HG03280 (cell line): ENCODE measurements at regions not wholly inside any gene's neighbourhood (a gene's known extent, or its start where the extent isn't known, plus 50 kb on each side); places are given as distances from the start of the nearest gene placed in this dataset.

Experiments used
- ATAC-seq: cut with Tn5 transposase; IDR thresholded peaks from one replicate; pipeline ENCODE4 v1.9.1; 2021; ENCODE audit warnings: mild to moderate bottlenecking, moderate library complexity; ENCODE audit not compliant: unreplicated experiment

GRCh38 chr16:86986809-86987487 lies 330.2 kb downstream of the C16orf95 start:
- no peak for ATAC-seq

- no peak for ATAC-seq
Observed at GRCh38 chr16:86987746-86988670, 329.2 kb downstream of the C16orf95 start.

DNA sequence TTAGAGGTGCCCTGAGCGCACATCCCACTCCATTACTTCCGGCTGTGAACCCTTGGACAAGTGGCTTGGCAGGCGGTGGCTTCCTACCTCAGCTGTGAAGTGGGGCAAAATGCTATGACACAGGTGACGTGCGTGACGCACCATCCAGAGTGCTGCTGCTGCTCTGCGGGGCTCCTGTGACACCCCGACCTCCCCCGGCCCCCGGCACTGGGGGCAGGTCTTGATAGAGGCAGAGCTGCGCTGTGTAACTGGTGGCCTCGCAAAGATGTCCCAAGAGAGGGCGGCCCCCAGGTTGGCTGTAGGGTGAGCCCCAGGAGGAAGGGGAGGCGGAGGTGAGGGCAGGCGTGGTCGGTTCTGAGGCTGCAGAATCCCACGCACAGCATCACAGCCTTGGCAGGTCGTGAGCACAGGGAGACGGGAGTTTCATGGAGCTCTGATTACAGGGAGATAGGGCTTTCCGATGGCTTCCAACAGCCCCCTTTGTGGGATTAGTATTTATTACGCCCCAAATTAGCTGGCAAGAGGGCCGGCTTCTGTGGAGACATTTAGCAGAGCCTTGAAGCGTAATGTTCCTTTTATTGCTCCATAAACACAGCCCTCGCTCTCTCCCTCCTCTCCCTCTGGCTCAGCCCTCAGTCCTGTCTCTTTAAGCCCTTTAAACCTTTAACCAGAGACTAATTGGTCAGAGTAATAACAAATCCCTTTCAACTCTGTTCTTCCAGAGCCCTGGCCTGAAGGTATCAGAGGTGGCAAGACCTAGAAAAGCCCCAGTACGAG lies 328.1 kb downstream of the C16orf95 start:
- ATAC-seq, result no peak

DNA sequence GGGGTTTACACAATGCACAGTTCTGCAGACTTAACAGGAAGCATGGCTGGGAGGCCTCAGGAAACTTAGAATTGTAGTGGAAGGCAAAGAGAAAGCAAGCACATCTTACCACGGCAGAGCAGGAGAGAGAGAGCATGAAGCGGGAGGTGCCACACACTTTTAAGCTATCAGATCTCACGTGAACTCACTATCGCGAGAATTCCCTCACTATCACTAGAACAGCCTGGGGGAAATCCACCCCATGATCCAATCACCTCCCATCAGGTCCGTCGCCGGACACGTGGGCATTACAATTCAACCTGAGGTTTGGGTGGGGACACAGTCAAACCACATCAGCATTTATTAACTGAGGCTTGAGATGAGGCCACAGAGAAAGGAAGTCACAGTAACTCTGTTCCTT lies 326.7 kb downstream of the C16orf95 start:
- ATAC-seq, result no peak

- no peak for ATAC-seq
Observed at GRCh38 chr16:86991679-86992078, 325.5 kb downstream of the C16orf95 start.

DNA sequence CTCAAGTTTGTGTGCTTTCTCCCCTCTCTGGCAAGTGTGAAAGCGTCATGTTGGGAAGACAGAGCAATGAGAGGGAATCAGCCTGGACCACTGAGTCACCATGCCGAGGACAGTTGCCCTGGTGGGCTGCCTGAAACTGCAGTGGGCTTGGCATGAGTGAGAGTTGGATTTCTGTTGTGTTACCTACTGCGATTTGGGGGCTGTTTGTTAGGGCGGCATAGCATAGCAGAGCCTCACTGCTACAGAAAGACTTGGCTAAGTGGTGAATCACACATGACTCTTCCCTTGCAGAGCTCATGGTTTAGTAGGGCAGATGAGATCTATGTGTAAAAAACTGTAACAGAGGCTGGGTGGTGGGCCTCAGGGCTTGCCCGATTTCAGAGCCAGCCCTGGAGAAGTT lies 324.6 kb downstream of the C16orf95 start:
- ATAC-seq, result no peak

DNA sequence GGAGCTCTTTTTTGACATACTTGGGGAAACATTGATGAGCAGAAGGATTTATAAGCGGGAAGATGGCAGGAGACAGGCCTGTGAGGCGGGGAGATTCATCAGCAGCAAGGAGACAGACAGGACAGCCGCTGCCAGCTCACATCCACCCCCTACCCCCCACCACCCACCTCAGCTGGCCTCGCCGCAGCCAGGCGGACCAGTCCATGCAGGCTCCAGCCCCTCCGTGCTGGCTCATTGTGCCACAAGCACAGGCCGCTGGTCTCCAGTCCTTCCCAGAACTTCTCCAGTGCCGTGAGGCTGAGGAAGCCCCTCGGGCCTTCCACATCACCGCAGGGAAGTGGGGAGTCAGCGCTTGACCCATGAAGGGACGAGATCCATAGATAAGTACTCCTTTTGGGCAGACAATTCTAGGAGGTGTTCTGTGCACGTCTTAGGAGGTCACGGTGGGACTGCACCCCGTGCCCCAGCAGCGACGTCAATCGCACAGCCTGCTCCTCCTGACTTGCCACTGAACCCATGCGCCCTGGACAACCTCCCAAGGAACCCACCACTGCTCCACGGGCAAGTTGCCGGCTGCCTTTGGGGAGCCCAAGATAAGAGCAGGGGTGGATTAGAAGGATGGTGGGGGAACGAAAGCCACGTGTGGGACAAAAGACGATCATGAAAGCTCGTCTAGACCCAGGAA lies 323.6 kb downstream of the C16orf95 start:
- ATAC-seq, result no peak

DNA sequence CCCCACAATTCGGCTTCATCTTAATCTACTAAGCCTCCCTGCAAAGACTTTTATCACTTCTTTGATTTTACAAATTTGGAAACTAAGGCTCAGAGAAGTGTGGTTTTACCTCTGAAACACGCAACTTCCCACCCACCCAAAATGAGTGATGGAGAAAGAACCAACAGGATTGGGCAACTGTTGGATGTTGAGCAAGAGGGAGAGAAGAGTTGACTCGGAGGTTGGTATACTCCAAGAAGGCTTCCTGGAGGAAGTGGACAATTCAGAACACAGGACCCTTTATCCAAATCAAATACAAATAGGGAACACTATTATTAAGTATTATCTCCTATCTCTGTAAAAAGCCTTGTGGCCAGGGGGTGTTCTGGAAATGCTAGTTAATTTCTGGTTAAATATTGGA lies 323.0 kb downstream of the C16orf95 start:
- ATAC-seq, result no peak

GRCh38 chr16:86994651-86995171 lies 322.5 kb downstream of the C16orf95 start:
- no peak for ATAC-seq

DNA sequence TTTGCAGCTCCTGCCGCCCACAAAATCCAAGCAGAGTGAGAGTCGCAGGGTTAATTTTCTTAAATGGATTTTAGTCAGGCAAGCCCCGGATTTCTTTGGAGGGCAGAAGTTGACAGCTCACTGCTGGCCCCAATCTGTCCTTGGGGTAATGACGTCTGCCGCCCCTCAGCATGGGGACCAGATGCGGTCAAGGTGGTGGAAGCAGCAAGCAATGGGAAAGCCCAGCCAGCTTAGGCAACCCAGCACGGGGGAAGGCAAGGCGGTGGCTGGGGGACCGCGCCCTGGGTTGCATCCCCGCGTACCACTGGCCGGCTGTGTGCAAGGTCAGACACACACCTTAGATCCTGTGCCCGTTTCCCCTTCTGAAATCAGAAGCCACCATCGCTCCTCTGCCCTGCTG lies 321.7 kb downstream of the C16orf95 start:
- no peak for ATAC-seq

DNA sequence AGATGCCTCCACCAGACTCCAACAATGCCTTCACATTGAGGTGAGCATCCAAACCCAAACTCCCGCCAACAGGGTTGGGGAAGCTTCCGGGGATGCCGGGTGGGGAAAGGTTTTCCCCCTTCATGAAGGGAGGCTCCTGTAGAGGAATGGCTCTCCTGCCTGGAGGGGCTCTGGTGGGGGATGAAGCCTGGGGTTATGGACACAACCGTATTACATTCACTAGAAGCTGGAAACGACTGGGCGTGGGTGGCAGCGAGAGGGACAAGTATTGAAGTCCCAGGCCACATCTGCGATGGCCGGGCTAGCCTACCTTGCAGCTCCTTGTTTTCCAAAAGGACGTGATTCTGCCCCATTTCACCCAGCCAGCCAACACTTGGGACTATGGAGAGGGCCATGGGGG lies 321.1 kb downstream of the C16orf95 start:
- ATAC-seq, result no peak

DNA sequence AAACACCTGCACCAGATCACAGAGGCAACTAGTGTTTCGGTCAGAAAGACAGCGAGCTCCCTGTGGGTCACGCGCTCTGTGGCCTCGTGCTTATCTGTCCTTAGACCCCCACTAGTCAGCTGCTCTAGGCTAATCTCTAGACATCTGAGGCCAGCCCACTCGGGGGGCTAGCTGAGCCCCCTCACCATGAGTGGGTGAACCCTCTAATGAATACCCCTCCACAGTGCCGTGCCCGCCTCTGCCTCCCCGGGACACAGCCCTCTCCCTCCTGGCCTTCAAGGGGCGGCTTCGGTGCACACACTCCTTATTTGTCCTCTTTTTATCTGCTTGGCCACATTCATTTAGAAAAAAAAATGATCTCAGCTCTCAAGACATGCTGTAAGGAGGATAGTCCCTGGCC lies 320.1 kb downstream of the C16orf95 start:
- ATAC-seq, result no peak

GRCh38 chr16:86998196-86999001 lies 318.8 kb downstream of the C16orf95 start:
- no peak for ATAC-seq

- ATAC-seq, result no peak
Observed at GRCh38 chr16:87000001-87000400, 317.2 kb downstream of the C16orf95 start.

DNA sequence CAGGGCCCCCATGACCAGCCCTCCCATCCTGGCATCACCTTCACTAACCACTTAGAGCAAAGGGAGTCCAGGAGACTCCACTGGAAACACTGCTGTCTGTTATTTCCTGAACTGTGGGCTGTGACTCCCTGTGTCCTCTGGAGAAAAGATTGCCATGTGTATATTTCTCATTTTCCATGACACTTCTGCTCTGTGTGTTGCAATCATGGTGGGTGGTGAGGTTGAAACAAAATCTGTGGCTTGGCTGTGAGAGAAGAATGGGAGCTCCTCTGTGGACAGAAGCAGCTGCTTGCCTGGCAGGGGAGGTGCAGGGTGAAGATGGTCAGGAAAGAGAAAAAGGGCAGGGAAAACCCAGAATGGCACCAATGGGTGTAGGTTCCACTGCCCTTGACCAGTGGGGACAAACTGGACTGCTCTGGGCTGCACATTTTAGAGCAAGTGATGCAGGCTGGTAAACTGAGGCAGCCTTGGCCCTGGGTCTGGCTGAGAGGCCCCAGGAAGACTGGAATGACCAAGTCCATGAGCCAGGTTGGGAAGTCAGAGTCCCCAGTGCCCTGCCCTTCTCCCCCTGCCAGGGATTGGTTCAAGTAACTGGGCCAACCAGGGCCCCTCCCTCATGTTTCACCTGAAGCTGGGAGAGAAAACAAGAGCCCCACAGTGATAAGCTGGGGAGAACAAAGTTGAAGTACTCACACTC lies 314.3 kb downstream of the C16orf95 start:
- no peak for ATAC-seq

- ATAC-seq, result no peak
Observed at GRCh38 chr16:87003414-87003755, 313.8 kb downstream of the C16orf95 start.

- no peak for ATAC-seq
Observed at GRCh38 chr16:87006021-87006420, 311.2 kb downstream of the C16orf95 start.

DNA sequence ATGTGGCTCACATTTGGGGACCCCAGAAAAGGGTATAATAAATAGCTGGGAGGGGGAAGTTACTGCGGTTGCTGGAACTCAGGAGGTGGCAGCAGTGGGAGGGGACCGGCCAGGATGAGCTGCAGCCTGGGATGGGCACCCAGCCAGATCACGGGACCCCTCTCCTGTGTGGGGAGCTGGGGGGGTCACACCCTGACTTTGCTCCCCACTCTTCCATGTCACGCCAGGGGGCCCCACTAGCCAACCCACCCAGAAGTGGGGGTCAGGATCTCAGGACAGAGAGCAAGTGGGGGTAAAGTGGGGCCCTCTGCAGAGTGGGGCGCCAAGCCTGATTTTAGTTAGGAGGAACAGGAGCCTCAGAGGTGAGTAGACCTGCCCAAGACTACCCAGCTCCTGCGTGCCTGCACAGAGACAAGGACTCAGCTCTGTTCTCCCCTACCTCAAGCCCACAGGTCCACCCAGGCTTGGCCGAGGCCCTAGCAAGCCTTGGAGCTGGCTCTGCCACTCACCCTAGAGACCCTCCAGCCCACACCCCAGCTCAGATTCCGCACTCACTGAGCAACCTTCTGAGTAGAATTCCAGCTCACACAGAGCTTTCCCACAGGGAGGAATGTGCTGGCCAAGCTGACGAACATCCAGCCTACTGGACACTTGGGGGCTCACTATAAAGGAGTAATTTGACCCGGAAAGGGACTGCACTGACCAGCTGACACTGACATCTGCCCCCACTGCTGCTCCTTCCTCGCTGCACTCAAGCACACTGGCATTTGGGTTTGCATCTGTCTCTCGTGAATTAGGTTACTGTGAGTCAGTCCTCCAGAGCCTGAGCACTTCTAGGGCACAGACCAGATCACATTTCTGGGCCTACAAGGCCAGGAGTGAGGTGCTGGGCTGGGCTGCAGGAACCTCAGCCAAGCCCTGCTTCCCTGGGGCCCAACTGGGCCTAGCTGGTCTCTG lies 310.1 kb downstream of the C16orf95 start:
- ATAC-seq, result no peak
